Prostate gland (tissue), 2 donors: ENCODE measurements at regions not wholly inside any gene's neighbourhood (a gene's known extent, or its start where the extent isn't known, plus 50 kb on each side); places are given as distances from the start of the nearest gene placed in this dataset.

Experiments used
- DNase-seq: peaks from one replicate; pipeline ENCODE4 v3.0.0-alpha.2; 2019; ENCODE audit warnings: low spot score
- H3K27ac ChIP-seq, 2 donors: fragments of 200-600 bp; sonication (generic); 2 replicates each; pipeline ENCODE4 v1.5.1; 2017 to 2019
- H3K27me3 ChIP-seq: fragments of 200-600 bp; sonication (generic); replicated peaks from 2 replicates; pipeline ENCODE4 v1.5.1; 2019; ENCODE audit not compliant: insufficient read depth
- H3K36me3 ChIP-seq, 2 donors: fragments of 200-600 bp; sonication (generic); 1 replicate in 1 of 2; 2 replicates in 1 of 2; pipeline versions ENCODE4 v1.5.1 to v1.8.1; 2017 to 2019
- H3K4me1 ChIP-seq: fragments of 200-600 bp; sonication (generic); replicated peaks from 2 replicates; pipeline ENCODE4 v1.5.1; 2019
- H3K4me3 ChIP-seq, 2 donors: fragments of 200-600 bp; sonication (generic); 2 replicates each; pipeline ENCODE4 v1.5.1; 2017 to 2019
- H3K9me3 ChIP-seq: fragments of 200-600 bp; sonication (generic); 2 replicates; pipeline ENCODE4 v1.5.1; 2017
- POLR2A ChIP-seq: fragments of 450-650 bp; IDR thresholded peaks from one replicate; pipeline ENCODE4 v1.6.1; 2016; ENCODE audit warnings: antibody characterized with exemption, mild to moderate bottlenecking
- POLR2AphosphoS5 ChIP-seq: sonication (generic); formaldehyde crosslinking; IDR thresholded peaks from one replicate; pipeline ENCODE4 v1.6.1; 2017; ENCODE audit warnings: antibody characterized with exemption
- WGBS: methylation state at CpG from one replicate; pipeline ENCODE4 v1.1.5; 2018; 5-methylcytosine and 5-hydroxymethylcytosine counted together
- intact Hi-C: fragments of 100-400 bp; cut with DNase I; formaldehyde crosslinking; loops from one replicate; pipeline ENCODE4 v1.14.2; 2022
- TF ChIP-seq, protein P1 (sequence below), 4 experiments: fragments of 200-600 bp in 2 of 4; fragments of 450-650 bp in 2 of 4; sonication (generic) in 2 of 4; IDR thresholded peaks; 1 replicate in 3 of 4; 2 replicates in 1 of 4; pipeline ENCODE4 v1.5.1; 2016 to 2019; ENCODE audit warnings: antibody characterized with exemption in 4 of 4, mild to moderate bottlenecking in 2 of 4, moderate library complexity in 2 of 4

DNA sequence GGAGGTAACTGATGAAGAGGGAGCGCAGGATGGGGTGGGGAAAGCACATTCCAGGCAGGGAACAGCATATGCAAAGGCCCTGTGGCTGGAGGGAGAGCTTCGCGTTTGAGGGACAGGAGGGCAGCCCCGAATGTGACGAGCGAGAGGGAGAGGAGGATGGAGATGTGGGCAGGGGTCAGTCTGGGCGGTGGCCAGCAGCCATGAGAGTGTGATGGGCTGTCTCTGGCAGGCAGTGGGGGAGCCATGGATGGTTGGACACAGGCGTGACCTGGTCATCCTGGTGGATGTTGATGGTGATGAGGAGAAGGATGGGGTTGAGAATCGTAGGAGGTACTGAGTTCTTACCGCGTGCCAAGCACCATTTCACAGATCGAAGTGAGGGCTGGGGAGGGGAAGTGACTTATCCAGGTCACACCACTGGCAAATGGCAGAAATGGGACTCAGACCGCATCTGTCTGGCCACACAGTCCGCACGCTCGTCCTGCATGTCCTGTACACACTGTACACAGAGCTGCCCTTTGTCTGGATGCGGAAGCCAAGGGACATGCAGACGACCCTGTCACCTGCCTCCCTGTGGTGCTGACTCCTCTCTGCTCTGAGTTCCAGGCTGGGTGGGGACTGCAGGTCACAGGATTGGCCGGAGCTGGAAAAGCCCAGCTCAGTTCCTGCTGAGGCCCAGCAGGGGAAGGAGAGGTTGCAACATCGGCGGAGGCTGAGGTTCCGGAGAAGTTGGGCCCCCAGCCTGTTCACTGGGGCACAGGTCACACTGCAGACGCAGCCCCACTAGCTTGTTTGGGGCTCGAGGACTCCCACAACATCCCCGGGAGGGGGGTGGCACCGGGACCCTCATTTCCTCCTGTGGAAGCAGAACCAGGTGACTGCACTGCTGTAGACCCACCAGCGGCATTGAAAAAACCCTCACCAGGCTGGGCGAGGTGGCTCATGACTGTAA is 165.6 kb upstream of the IER5L start:
- 76% methylated on average over 28 of the region's 28 CpGs for WGBS
- DNase-seq: no peak
- H3K27me3 ChIP-seq: no peaks in the 10 kb centered on the region
- H3K36me3 ChIP-seq: no peaks in the 10 kb centered on the region
- H3K4me3 ChIP-seq: no peak overlapping the region
- TF ChIP-seq, protein P1, sequence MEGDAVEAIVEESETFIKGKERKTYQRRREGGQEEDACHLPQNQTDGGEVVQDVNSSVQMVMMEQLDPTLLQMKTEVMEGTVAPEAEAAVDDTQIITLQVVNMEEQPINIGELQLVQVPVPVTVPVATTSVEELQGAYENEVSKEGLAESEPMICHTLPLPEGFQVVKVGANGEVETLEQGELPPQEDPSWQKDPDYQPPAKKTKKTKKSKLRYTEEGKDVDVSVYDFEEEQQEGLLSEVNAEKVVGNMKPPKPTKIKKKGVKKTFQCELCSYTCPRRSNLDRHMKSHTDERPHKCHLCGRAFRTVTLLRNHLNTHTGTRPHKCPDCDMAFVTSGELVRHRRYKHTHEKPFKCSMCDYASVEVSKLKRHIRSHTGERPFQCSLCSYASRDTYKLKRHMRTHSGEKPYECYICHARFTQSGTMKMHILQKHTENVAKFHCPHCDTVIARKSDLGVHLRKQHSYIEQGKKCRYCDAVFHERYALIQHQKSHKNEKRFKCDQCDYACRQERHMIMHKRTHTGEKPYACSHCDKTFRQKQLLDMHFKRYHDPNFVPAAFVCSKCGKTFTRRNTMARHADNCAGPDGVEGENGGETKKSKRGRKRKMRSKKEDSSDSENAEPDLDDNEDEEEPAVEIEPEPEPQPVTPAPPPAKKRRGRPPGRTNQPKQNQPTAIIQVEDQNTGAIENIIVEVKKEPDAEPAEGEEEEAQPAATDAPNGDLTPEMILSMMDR (IDR thresholded peaks at IDR 0.05): peak in 2 of 4 experiments; percentile 16 to 17
- TF ChIP-seq POLR2AphosphoS5: no peak
- no peaks in the 10 kb centered on the region for H3K9me3 ChIP-seq
- intact Hi-C loops: no loop called here
- H3K27ac ChIP-seq: peak overlapping the region in 1 of 2 donors; percentile 38
- no peaks in the 10 kb centered on the region for H3K4me1 ChIP-seq

DNA sequence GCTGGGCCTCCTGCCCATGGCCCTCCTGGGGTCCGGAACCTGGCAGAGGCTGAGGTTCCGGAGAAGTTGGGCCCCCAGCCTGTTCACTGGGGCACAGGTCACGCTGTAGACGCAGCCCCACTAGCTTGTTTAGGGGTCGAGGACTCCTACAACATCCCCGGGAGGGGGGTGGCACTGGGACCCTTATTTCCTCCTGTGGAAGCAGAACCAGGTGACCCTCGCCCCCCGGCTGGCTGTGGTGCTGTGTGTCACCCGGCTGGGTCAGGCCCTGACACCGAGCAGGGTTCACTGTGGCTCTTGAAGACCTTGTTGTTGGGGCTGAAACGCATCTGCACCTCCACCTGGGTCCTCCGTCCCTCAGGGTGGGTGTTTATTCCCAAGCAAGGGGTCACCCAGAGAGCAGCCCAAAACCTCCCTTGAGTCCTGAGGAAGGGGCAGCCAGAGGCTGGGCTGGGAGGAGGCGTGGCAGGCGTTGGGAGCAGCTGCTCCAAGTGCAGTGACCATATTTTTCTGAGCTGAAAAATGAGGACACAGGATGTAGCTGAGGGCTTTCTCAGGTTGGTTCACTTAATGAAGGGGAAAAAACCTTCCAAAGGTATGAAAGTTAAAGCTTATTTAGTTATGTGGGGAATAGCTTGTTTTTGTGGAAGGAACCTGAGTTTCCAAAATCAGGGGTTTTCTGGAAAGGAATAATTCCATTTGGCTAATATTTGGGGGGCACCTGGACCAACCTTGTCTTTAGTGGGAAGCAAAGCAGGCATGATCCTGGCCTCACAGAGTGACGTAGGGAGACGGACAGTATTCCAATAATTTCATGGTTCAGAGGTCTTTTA is 164.7 kb upstream of the IER5L start:
- Histone ChIP-seq H3K27me3 (no peaks in the 10 kb centered on the region), H3K4me3 (no peak overlapping the region), H3K4me1 (no peaks in the 10 kb centered on the region), H3K9me3 (no peaks in the 10 kb centered on the region), H3K36me3 (no peaks in the 10 kb centered on the region), H3K27ac (peak overlapping the region in 1 of 2 donors; percentile 38)
- DNase-seq: no peak
- TF ChIP-seq POLR2A (no peak), POLR2AphosphoS5 (no peak)
- TF ChIP-seq, protein P1 (IDR thresholded peaks at IDR 0.05): no peak
- 82% methylated on average over 15 of the region's 16 CpGs for WGBS
- intact Hi-C loops: no loop called here

DNA sequence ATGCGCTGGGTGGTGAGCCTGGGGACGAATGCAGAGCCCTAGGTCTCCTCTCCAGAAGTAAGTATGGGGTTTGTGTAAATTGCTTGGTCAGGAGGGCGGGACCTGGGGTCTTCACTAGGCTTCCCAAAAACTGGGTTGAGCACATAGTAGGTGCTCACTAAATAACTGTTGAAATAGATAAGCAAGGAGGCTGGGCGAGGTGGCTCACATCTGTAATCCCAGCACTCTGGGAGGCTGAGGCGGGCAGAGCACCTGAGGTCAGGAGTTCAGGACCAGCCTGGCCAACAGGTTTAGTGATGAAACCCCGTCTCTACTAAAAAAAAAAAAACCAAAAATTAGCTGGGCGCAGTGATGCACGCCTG is 163.9 kb upstream of the IER5L start:
- WGBS: 97% methylated on average over 8 of the region's 8 CpGs
- no peak overlapping the region for H3K27ac ChIP-seq
- peaks cover 3% of the 10 kb centered on the region for H3K4me1 ChIP-seq

DNA sequence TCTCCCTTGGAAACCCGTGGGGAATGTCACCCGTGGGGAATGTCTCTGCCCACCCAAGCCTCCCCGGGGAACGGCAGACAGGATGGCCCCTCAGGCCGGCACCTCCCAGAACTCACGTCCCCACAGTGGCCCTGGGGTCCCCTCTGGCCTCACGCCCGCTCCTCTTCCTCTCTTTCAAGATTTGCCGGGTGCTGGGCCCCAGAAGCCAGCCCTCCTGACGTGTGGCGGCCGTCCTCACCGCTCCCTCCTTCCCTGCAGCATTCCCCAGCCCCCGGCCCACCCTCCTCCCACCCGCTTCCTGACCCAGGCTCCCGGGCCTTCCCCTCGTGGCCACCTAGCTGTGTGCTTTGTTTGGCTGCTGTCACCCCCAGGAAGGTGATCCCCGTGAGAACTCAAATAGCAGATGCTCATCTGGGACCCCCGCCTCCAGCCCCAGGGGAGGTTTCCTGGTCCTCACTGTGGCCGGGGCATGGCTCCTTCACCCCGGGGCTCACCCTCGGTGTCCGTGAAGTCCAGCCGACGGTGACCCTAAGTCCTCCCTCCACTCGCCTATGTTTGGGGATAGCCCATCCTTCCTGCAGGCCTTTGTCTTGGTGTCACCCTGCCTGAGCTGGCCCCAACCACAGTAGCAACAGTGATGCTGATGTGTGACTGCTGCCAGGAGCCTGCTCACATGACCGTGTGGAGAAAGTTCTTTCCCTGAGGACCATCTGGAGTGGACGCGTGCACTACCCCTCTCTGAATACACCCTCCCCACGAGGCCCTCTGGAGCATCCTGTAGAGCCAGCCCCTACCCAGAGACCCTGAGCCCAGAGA is 163.3 kb upstream of the IER5L start:
- no peaks in the 10 kb centered on the region for H3K27me3 ChIP-seq
- H3K36me3 ChIP-seq: no peaks in the 10 kb centered on the region
- WGBS: 72% methylated on average over 30 of the region's 30 CpGs
- H3K4me1 ChIP-seq: peaks cover 4% of the 10 kb centered on the region
- no peak for DNase-seq
- TF ChIP-seq, protein P1 (IDR thresholded peaks at IDR 0.05): no peak
- TF ChIP-seq POLR2AphosphoS5 (no peak), POLR2A (no peak)
- intact Hi-C loops: no loop called here
- H3K27ac ChIP-seq: no peak overlapping the region
- H3K4me3 ChIP-seq: no peak overlapping the region
- H3K9me3 ChIP-seq: no peaks in the 10 kb centered on the region

More for the DNA sequence above, 163.9 kb upstream of the IER5L start:
- no peaks in the 10 kb centered on the region for H3K36me3 ChIP-seq
- TF ChIP-seq, protein P1 (IDR thresholded peaks at IDR 0.05): no peak
- TF ChIP-seq POLR2AphosphoS5: no peak
- no peak for TF ChIP-seq POLR2A
- no peaks in the 10 kb centered on the region for H3K9me3 ChIP-seq
- no peak for DNase-seq
- no peak overlapping the region for H3K4me3 ChIP-seq
- no peaks in the 10 kb centered on the region for H3K27me3 ChIP-seq
- intact Hi-C loops: no loop called here
